Thoracic aorta (tissue), 2 donors: ENCODE measurements at regions not wholly inside any gene's neighbourhood (a gene's known extent, or its start where the extent isn't known, plus 50 kb on each side); places are given as distances from the start of the nearest gene placed in this dataset.

ENCODE experiments used
- ATAC-seq: fragments of 150-250 bp; one replicate; pipeline ENCODE4 v1.8.0; 2017; ENCODE audit warnings: low read depth; ENCODE audit not compliant: insufficient number of reproducible peaks, low FRiP score
- DNase-seq: peaks from one replicate; pipeline ENCODE4 v3.0.0-alpha.2; 2020; ENCODE audit warnings: low spot score
- H3K27ac ChIP-seq, 2 donors: fragments of 200-600 bp; sonication (generic); 1 replicate in 1 of 2; 2 replicates in 1 of 2; pipeline ENCODE4 v1.5.1; 2016; ENCODE audit warnings: mild to moderate bottlenecking in 2 of 2, moderate library complexity in 2 of 2
- H3K27me3 ChIP-seq: fragments of 200-600 bp; sonication (generic); replicated peaks from 2 replicates; pipeline ENCODE4 v1.6.0; 2016; ENCODE audit warnings: mild to moderate bottlenecking; ENCODE audit not compliant: insufficient read depth
- H3K36me3 ChIP-seq: fragments of 200-600 bp; sonication (generic); one replicate; pipeline ENCODE4 v1.5.1; 2016
- H3K4me1 ChIP-seq, 2 donors: fragments of 200-600 bp; sonication (generic); 1 replicate in 1 of 2; 2 replicates in 1 of 2; pipeline versions ENCODE4 v1.5.1 to v1.6.0; 2016; ENCODE audit warnings: low read depth in 2 of 2, mild to moderate bottlenecking in 1 of 2; ENCODE audit not compliant: control insufficient read depth in 1 of 2
- H3K4me3 ChIP-seq: fragments of 200-600 bp; sonication (generic); 2 replicates; pipeline ENCODE4 v1.5.1; 2016; ENCODE audit warnings: mild to moderate bottlenecking
- H3K9me3 ChIP-seq: fragments of 200-600 bp; sonication (generic); 2 replicates; pipeline ENCODE4 v1.5.1; 2016
- CTCF ChIP-seq: fragments of 200-600 bp; sonication (generic); IDR thresholded peaks from one replicate; pipeline ENCODE4 v1.5.1; 2019; ENCODE audit warnings: antibody characterized with exemption

- Histone ChIP-seq H3K9me3 (no peaks in the 10 kb centered on the region), H3K4me1 (no peaks in the 10 kb centered on the region), H3K36me3 (no peaks in the 10 kb centered on the region), H3K27ac (no peak overlapping the region), H3K27me3 (no peaks in the 10 kb centered on the region), H3K4me3 (no peak overlapping the region)
- DNase-seq (no peak), ATAC-seq (no peak)
- no peak for TF ChIP-seq CTCF
Observed at GRCh38 chr6:147990159-147990558, 352.5 kb upstream of the SASH1 start.

GRCh38 chr6:147991961-147992360 lies 350.7 kb upstream of the SASH1 start:
- TF ChIP-seq CTCF, result no peak
- Histone ChIP-seq H3K4me3 (no peak overlapping the region), H3K36me3 (no peaks in the 10 kb centered on the region), H3K4me1 (no peaks in the 10 kb centered on the region), H3K9me3 (no peaks in the 10 kb centered on the region), H3K27ac (no peak overlapping the region), H3K27me3 (no peaks in the 10 kb centered on the region)
- DNase-seq, result no peak
- ATAC-seq, result no peak

- no peak for TF ChIP-seq CTCF
- no peak for ATAC-seq
Observed at GRCh38 chr6:147999001-147999540, 343.6 kb upstream of the SASH1 start.

GRCh38 chr6:148001844-148002642 lies 340.6 kb upstream of the SASH1 start:
- ATAC-seq (no peak), DNase-seq (no peak)
- Histone ChIP-seq H3K4me3 (no peak overlapping the region), H3K27me3 (no peaks in the 10 kb centered on the region), H3K4me1 (no peaks in the 10 kb centered on the region), H3K9me3 (no peaks in the 10 kb centered on the region), H3K36me3 (no peaks in the 10 kb centered on the region), H3K27ac (no peak overlapping the region)
- TF ChIP-seq CTCF, result no peak

More at GRCh38 chr6:147999001-147999540, 343.6 kb upstream of the SASH1 start:
- no peaks in the 10 kb centered on the region for H3K4me1 ChIP-seq
- no peaks in the 10 kb centered on the region for H3K36me3 ChIP-seq
- H3K4me3 ChIP-seq, result no peak overlapping the region
- H3K9me3 ChIP-seq, result no peaks in the 10 kb centered on the region
- H3K27me3 ChIP-seq, result no peaks in the 10 kb centered on the region
- no peak overlapping the region for H3K27ac ChIP-seq
- no peak for DNase-seq

- no peaks in the 10 kb centered on the region for H3K27me3 ChIP-seq
- no peak for TF ChIP-seq CTCF
- H3K36me3 ChIP-seq, result no peaks in the 10 kb centered on the region
- H3K4me3 ChIP-seq, result no peak overlapping the region
- no peak for DNase-seq
- ATAC-seq, result no peak
- no peaks in the 10 kb centered on the region for H3K4me1 ChIP-seq
- H3K27ac ChIP-seq, result no peak overlapping the region
- no peaks in the 10 kb centered on the region for H3K9me3 ChIP-seq
Observed at GRCh38 chr6:148004651-148005050, 338.0 kb upstream of the SASH1 start.
